ENCODE measurements at regions not wholly inside any gene's neighbourhood (a gene's known extent, or its start where the extent isn't known, plus 50 kb on each side); places are given as distances from the start of the nearest gene placed in this dataset.
"Not testable (repeated sequence)": the region's sequence is repeated elsewhere in the genome, so short reads cannot be mapped to it uniquely, and the experiment has no call there.

- DNase-seq (ENCODE audit: low read depth in 2 of 2) = peak; percentile 60 to 67
Observed at GRCh38 chr16:85202631-85203461, 90.6 kb upstream of the CIBAR2 start.

DNA sequence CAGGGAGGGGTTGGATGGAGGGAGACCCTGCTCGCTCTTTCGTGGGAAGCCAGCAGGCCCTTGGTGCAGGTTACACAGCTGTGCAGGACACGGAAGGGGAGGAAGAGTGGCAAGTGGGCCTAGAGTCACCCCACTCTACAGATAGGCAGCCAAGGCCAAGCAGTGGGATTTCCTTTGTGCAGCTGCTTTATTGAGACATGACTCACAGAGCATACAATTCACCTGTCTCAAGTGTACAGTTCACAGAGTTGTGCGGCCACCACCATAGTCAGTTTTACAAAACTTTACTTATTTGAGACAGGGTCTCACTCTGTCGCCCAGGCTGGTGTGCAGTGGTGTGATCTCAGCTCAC lies 91.2 kb upstream of the CIBAR2 start:
- DNase-seq (ENCODE audit: low read depth in 2 of 2) = no peak

GRCh38 chr16:85204242-85205010 lies 92.2 kb upstream of the CIBAR2 start:
- DNase-seq (ENCODE audit: low read depth in 2 of 2) = peak; percentile 70 to 76

GRCh38 chr16:85205257-85205656 lies 93.0 kb upstream of the CIBAR2 start:
- DNase-seq (ENCODE audit: low read depth in 2 of 2) = not testable (repeated sequence)

DNA sequence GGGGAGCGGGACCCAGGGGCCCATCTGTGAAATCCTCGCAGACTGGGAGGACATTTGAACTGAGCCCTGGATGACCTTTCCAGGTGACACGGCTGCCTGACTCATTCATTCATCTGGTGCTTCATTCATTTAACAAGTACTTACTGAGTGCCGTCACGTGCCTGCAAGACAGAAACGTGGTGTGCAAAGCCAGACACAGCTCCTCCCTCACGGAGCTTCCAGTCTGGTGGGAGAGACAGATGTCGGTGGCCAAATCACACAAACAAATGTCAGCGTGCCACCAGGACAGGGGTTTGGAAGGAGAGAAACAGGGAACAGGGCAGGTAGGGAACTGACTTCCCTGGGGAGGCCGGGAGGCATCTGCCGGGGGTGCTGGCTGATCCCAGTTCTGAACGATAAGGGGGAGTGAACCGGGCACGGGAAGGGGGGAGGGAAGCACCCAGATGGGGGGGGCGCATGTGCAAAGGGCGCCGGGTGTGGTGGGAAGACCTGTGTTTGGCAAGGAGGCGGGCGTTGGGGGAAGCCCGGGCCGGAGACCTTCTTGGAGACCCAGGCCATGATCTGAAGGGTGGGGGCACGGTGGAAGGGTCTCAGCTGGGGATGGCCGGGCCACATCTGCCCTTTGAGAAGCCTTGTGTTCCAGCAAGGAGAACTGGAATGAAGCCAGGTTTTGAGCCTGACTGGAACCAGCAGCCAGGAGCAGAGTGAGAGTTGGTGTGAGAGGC lies 93.6 kb upstream of the CIBAR2 start:
- DNase-seq (ENCODE audit: low read depth in 2 of 2) = no peak

DNA sequence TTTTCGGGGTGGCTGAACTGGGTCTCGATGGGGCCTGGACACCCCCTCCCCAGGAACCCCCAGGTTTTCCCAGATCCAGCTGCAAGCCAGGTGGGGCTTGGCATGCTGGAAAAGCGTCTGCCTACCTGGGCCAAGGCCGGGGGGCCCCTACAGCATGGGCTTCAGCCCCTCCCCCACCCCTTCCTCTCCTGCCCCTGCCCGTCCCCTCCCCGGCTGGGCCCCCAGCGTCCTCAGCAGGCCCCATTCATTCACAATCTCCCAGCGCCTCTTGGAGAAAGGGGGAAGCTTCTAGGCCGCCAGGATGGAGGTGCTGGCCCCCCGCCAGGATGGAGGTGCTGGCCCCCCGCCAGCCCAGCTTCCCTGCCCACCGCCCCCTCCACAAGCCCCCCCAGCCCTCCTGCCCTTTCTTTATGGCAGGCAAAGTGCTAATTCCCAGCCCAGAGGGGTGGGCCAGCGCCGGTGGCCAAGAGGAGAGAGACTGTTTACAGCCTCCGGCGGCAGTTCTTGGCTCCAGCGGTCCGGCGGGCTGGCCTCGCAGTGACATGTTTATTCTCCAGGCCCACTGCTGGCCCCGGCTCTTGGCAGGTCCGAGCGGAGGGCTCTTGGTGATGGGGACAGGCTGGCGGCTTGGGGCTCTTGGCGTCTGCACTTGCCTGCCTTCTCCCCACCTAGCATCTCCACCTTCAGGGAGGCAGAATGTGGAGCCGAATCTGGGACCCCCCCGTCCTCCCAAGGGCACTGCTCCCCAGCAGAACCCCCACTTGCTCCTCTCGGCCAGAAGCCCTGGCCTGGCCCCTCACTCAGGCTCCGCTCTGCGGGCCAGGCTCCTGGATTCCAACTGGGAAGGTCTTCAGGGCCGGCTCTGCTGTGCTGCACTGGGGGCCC lies 94.4 kb upstream of the CIBAR2 start:
- no peak for DNase-seq (ENCODE audit: low read depth in 2 of 2)

DNA sequence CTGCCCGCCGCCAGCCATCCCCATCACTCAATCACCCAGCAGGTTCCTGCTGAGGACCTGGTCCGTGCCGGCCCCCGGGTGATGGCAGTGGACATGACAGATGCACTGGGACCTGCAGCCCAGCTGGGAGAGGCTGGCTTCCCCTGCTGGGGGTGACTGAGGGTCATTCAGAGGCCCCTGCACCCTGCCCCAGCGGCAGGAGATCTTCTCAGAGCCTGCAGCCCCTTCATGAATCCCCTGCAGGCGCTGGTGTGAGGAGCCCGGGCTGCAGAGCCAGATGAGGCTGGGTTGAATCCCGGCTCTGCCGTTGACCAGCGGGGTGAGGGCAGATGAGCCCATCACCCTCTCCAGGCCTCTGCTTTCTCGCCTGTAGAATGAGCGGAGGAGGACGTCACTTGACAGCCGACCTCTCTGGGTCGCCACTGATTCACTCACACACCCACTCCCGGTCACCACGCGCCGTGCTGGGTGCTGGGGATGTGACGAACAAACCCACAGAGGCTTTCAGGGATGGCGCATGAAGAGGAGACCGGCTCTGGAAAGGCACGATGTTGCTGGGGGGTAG lies 95.2 kb upstream of the CIBAR2 start:
- DNase-seq (ENCODE audit: low read depth in 2 of 2) = no peak

GRCh38 chr16:85208181-85208580 lies 95.9 kb upstream of the CIBAR2 start:
- no peak for DNase-seq (ENCODE audit: low read depth in 2 of 2)

- DNase-seq (ENCODE audit: low read depth in 2 of 2) = no peak
Observed at GRCh38 chr16:85208643-85209520, 96.6 kb upstream of the CIBAR2 start.

- no peak for DNase-seq (ENCODE audit: low read depth in 2 of 2)
Observed at GRCh38 chr16:85209526-85210121, 97.4 kb upstream of the CIBAR2 start.

DNA sequence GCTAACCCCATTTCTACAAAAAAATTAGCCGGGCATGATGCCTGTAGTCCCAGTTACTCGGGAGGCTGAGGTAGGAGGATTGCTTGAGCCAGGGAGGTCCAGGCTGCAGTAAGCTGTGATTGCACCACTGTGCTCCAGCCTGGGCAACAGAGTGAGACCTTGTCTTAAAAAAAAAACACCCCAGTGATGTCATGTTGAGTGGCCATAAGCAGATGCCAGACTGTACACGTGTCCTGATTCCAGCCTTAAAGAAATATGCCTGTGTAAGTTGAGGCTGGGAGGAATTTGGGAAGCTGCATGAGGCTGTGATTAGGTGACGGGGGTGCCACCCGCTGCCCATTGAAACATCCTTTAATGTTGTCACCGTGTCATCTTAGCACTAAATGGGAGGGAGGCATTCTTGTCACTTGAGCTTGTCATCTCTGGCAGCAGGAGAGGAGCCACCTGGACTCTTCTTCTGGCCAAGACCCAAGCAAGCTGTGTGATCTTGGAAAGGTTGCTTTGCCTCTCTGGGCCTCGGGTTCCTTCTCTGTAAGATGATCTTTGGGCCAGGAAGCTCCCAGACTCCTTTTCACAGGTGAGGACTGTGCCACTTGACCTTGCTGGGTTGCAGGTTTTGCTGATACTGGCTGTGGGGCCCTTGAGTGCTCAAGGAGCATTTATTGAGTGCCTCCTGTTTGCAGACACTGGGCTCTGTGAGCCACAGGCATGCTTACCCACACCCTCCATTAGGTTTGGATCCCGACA lies 98.3 kb upstream of the CIBAR2 start:
- no peak for DNase-seq (ENCODE audit: low read depth in 2 of 2)

GRCh38 chr16:85211271-85211801 lies 99.1 kb upstream of the CIBAR2 start:
- DNase-seq (ENCODE audit: low read depth in 2 of 2) = no peak

DNA sequence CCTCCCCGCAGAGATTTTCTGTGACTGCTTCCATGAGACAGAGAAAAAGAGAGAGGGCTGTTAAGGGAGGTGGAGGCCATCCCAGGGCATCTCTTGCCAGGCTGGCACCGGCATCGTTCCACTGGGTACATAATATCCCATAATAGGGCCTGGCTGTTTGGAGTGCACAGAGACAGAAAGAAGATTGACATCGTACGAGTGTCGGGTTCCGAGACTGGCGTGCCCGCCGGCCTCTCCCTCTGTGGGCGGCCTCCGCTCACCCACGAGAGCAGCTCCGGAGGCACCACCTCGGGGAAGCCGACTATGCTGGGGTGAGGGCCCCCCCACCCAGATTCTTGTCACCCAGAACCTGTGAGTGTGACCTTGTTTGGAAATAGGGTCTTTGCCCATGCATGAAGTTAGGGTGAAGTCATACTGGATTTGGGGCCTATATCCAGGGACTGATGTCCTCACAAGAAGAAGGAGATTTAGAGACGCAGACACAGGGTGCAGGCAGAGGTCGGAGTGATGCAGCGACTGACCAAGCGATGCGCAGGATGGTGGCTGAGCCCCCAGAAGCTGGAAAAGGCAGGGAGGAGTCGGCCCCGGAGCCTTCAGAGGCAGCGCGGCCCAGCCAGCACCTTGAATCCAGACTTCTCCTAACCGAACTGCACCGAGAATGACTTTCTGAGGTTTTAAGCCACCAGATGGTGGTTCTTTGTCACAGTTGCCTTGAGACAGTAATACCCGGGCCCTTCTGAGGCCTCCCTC lies 101.8 kb upstream of the CIBAR2 start:
- DNase-seq (ENCODE audit: low read depth in 2 of 2) = no peak

- DNase-seq (ENCODE audit: low read depth in 2 of 2) = no peak
Observed at GRCh38 chr16:85215478-85216118, 103.3 kb upstream of the CIBAR2 start.

DNA sequence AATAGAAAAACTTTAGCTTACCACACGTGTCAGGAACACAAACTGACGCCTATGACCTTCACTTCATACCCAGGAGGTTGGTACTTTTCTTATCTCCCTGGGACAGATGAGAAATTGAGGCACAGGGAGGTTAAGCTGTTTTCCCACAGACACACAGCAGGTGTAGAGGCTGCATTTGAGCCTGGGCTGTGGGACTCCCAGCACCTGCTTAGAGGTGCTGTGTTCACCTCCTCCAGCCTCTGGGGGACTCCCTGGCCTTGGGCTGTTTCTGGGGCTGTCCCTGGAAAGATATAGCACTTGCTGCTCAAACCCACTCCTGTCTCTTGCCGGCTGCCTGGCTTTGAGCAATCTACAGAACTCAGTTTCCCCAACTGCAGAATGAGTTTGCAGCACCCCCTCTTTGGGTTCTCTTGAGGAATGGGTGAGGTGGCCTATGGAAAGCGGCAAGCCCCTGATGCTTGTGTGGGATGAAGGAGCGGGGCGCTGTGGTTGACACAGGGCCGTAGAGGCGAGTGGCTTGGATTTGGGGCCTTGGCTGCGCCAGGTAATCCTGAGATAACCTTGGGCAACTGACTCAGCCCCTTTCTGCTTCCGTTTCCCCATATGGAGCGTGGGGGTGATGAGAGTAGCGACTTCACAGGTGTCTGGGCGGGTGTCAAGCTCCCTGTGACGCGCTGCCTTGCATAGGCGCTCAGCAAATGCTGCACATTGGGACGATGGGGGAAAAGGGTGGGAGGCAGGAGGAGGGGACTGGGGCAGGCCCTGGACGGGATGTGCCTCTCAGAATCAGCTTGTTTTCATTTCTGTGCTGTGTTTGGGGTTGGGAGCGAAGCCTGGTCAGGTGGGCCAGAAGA lies 104.5 kb upstream of the CIBAR2 start:
- DNase-seq (ENCODE audit: low read depth in 2 of 2) = no peak

- peak; percentile 66 to 67 for DNase-seq (ENCODE audit: low read depth in 2 of 2)
Observed at GRCh38 chr16:85220125-85220839, 108.0 kb upstream of the CIBAR2 start.

Measured in fibroblast of skin of left biceps (primary cell).